ENCODE measurements at regions not wholly inside any gene's neighbourhood (a gene's known extent, or its start where the extent isn't known, plus 50 kb on each side); places are given as distances from the start of the nearest gene placed in this dataset.

DNA sequence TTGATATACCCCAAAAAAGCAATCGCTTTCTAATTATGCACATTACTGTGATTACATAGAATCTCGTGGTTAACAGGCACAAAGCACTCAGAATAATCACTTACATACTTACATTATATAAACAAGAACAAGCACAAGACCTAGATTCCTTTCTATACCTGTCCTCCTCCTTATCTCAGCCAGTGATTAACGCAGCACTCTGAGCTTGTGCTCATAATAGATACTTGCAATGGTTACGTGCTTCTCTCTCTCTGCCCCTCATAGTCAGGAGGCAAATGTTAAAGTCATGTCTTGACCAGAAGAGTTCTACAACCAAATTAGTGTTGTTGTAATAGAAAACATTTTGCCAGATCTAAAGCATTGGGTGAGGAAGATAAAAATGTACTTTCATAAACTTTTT, 342.2 kb upstream of the PKDCC start:
- H3K9me3 ChIP-seq (replicated peaks): no peaks in the 10 kb centered on the region
- H3K27me3 ChIP-seq (ENCODE audit: low read depth): no peaks in the 10 kb centered on the region
- no peak overlapping the region for H3K27ac ChIP-seq (replicated peaks)
- H3K36me3 ChIP-seq: no peaks in the 10 kb centered on the region
- no peak for DNase-seq
- H3K4me3 ChIP-seq: no peak overlapping the region
- intact Hi-C loops (cut with micrococcal nuclease): no loop called here
- H3K4me1 ChIP-seq: no peaks in the 10 kb centered on the region
- TF ChIP-seq, protein P1, sequence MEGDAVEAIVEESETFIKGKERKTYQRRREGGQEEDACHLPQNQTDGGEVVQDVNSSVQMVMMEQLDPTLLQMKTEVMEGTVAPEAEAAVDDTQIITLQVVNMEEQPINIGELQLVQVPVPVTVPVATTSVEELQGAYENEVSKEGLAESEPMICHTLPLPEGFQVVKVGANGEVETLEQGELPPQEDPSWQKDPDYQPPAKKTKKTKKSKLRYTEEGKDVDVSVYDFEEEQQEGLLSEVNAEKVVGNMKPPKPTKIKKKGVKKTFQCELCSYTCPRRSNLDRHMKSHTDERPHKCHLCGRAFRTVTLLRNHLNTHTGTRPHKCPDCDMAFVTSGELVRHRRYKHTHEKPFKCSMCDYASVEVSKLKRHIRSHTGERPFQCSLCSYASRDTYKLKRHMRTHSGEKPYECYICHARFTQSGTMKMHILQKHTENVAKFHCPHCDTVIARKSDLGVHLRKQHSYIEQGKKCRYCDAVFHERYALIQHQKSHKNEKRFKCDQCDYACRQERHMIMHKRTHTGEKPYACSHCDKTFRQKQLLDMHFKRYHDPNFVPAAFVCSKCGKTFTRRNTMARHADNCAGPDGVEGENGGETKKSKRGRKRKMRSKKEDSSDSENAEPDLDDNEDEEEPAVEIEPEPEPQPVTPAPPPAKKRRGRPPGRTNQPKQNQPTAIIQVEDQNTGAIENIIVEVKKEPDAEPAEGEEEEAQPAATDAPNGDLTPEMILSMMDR (IDR thresholded peaks at IDR 0.05; ENCODE audit: borderline replicate concordance): no peak

DNA sequence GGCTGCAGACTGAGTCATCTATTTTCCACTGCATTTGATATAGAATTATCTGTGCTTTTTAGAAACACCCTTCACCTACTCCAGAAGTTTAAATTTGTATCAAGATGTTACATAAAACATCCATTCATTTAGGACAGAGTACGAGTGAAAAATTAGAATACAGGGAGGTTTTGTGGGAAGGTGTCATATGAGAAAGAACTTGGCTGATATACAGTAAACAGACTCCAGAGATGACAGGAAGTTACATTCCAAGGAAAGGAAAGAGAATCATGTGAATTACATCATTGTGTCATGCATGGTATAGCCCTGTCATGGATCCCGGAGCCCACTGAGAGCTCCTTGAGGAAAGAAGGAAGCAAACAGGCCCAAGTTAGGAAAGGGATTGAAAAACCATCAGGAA, 341.5 kb upstream of the PKDCC start:
- H3K9me3 ChIP-seq (replicated peaks): no peaks in the 10 kb centered on the region
- TF ChIP-seq, protein P1 (IDR thresholded peaks at IDR 0.05; ENCODE audit: borderline replicate concordance): no peak
- no peaks in the 10 kb centered on the region for H3K27me3 ChIP-seq (ENCODE audit: low read depth)
- intact Hi-C loops (cut with micrococcal nuclease): no loop called here
- no peak overlapping the region for H3K4me3 ChIP-seq
- H3K4me1 ChIP-seq: no peaks in the 10 kb centered on the region
- no peaks in the 10 kb centered on the region for H3K36me3 ChIP-seq
- H3K27ac ChIP-seq (replicated peaks): no peak overlapping the region
- no peak for DNase-seq

DNA sequence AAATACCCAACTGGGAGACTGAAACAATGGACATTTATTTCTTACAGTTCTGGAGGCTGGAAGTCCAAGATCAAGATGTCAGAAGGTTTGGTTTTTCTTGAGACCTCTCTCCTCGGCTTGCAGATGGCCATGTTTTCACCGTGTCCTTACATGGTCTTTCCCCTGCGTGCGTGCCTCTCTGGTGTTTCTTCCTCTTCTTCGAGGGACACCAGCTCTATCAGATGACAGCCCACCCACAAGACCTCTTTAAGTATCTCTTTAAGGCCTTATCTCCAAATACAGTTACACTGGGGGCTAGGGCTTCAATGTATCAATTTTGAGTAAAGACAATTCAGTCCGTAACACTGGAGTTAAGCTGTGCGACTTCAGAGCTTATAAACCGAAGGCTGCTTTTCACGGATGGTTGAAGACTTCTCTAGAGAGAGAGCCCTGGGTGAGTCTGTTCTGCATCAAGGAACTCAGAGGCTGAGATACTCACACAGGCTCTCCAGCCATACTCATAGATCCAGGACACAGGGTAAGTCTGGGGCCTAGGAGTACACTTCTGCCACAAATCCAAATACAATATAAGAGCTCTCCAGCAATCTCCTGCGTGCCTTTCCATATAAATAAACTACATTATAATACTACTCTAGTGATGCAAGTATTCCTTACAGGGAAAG, 339.9 kb upstream of the PKDCC start:
- TF ChIP-seq, protein P1 (IDR thresholded peaks at IDR 0.05; ENCODE audit: borderline replicate concordance): no peak
- Histone ChIP-seq H3K27me3 (ENCODE audit: low read depth) (no peaks in the 10 kb centered on the region), H3K4me3 (no peak overlapping the region), H3K4me1 (no peaks in the 10 kb centered on the region), H3K36me3 (no peaks in the 10 kb centered on the region), H3K9me3 (replicated peaks) (no peaks in the 10 kb centered on the region), H3K27ac (replicated peaks) (no peak overlapping the region)
- DNase-seq: no peak
- intact Hi-C loops (cut with micrococcal nuclease): no loop called here

DNA sequence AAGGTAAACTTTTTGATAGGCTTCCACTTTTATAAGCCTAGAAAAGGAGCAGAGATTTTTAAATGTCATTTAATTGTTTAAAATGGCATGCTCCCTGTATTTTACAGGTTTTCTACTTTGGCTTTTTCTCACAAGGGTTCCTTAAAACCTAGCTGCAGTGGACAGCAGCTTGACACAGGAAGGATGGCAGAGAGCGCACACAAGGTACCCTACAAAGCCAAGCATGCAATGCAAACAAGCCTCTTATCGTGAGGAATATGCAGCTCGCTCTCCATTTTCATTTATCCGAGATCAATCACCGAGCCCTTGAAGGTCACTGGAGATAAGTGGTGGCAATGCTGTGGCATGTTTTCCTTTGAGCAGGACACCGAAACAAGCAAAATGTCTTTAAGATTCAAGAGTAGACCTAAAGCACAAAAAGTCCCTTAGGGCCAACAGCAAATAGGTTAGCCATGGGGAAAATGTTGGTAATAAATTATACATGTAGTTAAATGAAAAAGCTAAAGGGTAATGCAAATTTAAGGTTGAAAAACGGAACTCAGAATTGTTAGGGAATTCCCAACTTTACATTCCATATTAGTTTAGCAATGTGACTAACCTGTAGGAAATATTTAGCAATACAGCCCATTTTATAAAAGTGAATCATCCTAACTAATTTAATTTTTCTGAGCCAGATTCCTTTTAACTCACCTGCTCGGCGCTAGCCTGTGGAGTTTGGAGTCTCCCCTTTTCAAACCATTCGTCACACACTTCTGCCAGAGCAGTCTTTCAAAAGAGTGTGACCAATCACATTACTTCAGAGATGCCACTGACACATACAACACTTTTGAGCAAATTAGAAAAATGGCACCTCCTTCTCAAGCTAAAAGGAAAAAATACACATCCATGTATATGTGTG, 337.9 kb upstream of the PKDCC start:
- Histone ChIP-seq H3K36me3 (no peaks in the 10 kb centered on the region), H3K4me1 (no peaks in the 10 kb centered on the region), H3K4me3 (no peak overlapping the region), H3K9me3 (replicated peaks) (no peaks in the 10 kb centered on the region), H3K27ac (replicated peaks) (no peak overlapping the region), H3K27me3 (ENCODE audit: low read depth) (no peaks in the 10 kb centered on the region)
- DNase-seq: no peak
- TF ChIP-seq, protein P1 (IDR thresholded peaks at IDR 0.05; ENCODE audit: borderline replicate concordance): no peak
- intact Hi-C loops (cut with micrococcal nuclease): no loop called here

DNA sequence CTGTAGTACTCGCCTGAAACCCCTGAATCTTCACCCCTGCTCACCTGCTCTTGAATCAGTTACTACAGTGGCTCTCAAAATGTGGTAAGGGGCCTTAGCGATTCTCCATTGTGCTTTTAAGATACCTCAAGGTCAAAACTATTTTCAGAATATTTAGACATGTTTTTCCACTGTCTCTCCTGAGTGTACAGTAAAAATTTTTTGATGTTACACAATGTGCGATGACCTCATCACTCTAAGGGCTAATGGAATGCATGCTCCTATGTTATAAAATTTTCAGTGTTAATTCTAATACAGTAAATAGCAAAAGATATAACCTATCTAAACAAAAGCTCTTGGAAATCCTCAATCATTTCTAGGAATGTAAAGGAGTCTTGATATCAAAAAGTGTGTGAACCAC, 336.9 kb upstream of the PKDCC start:
- TF ChIP-seq, protein P1 (IDR thresholded peaks at IDR 0.05; ENCODE audit: borderline replicate concordance): no peak
- H3K27me3 ChIP-seq (ENCODE audit: low read depth): no peaks in the 10 kb centered on the region
- no peak for DNase-seq
- intact Hi-C loops (cut with micrococcal nuclease): no loop called here
- H3K9me3 ChIP-seq (replicated peaks): no peaks in the 10 kb centered on the region
- no peak overlapping the region for H3K27ac ChIP-seq (replicated peaks)
- H3K4me3 ChIP-seq: no peak overlapping the region
- no peaks in the 10 kb centered on the region for H3K36me3 ChIP-seq
- no peaks in the 10 kb centered on the region for H3K4me1 ChIP-seq

All from left ventricle myocardium inferior (tissue), 1 donor.